Calu3 (cell line): ENCODE measurements at regions not wholly inside any gene's neighbourhood (a gene's known extent, or its start where the extent isn't known, plus 50 kb on each side); places are given as distances from the start of the nearest gene placed in this dataset.

ENCODE experiments used
- BruUV-seq: library from RNA; stranded (reverse); fragments of 400-500 nt; replicated peaks from 2 replicates; lab custom pipeline; 2021; lab: Mats Ljungman, UMichigan
- CTCF ChIA-PET: fragments of 300-600 bp; sonication (Branson Sonifier 250); formaldehyde crosslinking; loops from one replicate; lab custom pipeline; 2022; ENCODE audit warnings: antibody characterized with exemption; lab: Charles Lee
- DNase-seq: peaks from one replicate; pipeline ENCODE4 v3.0.0; 2022
- H3K27ac Mint-ChIP-seq: one replicate; pipeline ENCODE4 v1.8.0; 2022; ENCODE audit warnings: mixed read lengths; ENCODE audit not compliant: unreplicated experiment
- H3K27me3 Mint-ChIP-seq: one replicate; pipeline ENCODE4 v1.8.0; 2022; ENCODE audit warnings: mixed read lengths; ENCODE audit not compliant: unreplicated experiment
- H3K36me3 Mint-ChIP-seq: one replicate; pipeline ENCODE4 v1.8.0; 2022; ENCODE audit warnings: mild to moderate bottlenecking, moderate library complexity, mixed read lengths; ENCODE audit not compliant: insufficient read depth, unreplicated experiment
- H3K4me1 Mint-ChIP-seq: one replicate; pipeline ENCODE4 v1.8.0; 2022; ENCODE audit warnings: mild to moderate bottlenecking, low read depth, mixed read lengths; ENCODE audit not compliant: unreplicated experiment
- H3K4me3 Mint-ChIP-seq: one replicate; pipeline ENCODE4 v1.8.0; 2022; ENCODE audit warnings: mild to moderate bottlenecking, low read depth, moderate library complexity, mixed read lengths; ENCODE audit not compliant: unreplicated experiment
- H3K9me3 Mint-ChIP-seq: one replicate; pipeline ENCODE4 v1.8.0; 2022; ENCODE audit warnings: low read depth, mixed read lengths; ENCODE audit not compliant: unreplicated experiment
- CTCF ChIP-seq: fragments of 200-600 bp; IDR thresholded peaks from one replicate; pipeline ENCODE4 v1.8.0; 2022; ENCODE audit warnings: antibody characterized with exemption; ENCODE audit not compliant: unreplicated experiment
- intact Hi-C: fragments of 100-400 bp; cut with micrococcal nuclease; formaldehyde crosslinking; loops from one replicate; pipeline ENCODE4 v1.10.0; 2022; ENCODE audit not compliant: unreplicated experiment

DNA sequence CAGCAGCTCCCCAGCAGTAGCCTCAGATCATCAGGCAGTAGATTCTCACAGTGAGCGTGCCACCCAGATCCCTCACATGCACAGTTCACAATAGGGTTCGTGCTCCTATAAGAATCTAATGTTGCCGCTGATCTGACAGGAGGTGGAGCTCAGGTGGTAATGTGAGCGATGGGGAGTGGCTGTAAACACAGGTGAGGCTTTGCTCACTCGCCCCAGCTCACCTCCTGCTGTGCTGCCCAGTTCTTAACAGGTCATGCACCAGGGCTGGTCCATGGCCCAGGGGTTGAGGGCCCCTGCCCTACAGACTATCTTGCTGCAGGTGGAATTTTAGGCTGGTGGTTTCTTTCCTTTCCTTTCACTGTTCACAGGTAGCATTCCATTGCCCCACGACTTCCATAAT, 100.2 kb downstream of the MRPL36 start:
- Mint-ChIP-seq H3K9me3 (no peaks in the 10 kb centered on the region), H3K4me3 (no peak overlapping the region), H3K4me1 (no peaks in the 10 kb centered on the region), H3K27me3 (peaks cover 55% of the 10 kb centered on the region), H3K36me3 (no peaks in the 10 kb centered on the region), H3K27ac (no peak overlapping the region)
- no peak for TF ChIP-seq CTCF
- no peak for DNase-seq
- CTCF ChIA-PET, result no interaction called here
- no TSS peak for BruUV-seq
- intact Hi-C loops, result no loop called here

GRCh38 chr5:1698589-1699316, 100.9 kb downstream of the MRPL36 start:
- H3K4me3 Mint-ChIP-seq, result no peak overlapping the region
- no peak for DNase-seq
- H3K4me1 Mint-ChIP-seq, result no peaks in the 10 kb centered on the region
- peaks cover 49% of the 10 kb centered on the region for H3K27me3 Mint-ChIP-seq
- intact Hi-C loops, result no loop called here
- no peaks in the 10 kb centered on the region for H3K9me3 Mint-ChIP-seq
- no peak overlapping the region for H3K27ac Mint-ChIP-seq
- H3K36me3 Mint-ChIP-seq, result no peaks in the 10 kb centered on the region
- no TSS peak for BruUV-seq
- CTCF ChIA-PET, result no interaction called here
- TF ChIP-seq CTCF, result no peak

DNA sequence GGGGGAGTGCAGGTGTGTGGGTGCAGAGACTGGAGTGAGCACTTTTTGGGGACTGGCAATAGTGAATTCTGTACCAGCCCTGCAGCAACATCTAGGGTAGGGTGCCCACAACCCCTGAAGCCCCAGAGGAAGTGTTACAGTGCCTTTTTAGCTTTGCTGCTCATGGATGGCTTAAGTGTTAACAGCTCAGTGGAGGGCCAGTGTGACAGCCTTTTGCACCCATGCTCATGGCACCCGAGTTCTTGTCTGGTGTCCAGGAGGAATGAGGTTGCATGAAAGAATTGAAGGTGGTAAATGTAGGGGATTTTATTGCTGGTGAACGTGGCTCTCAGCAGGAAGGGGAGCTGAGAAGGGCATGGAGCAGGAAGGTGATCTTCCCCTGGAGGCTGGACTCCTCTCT, 107.3 kb downstream of the MRPL36 start:
- Mint-ChIP-seq H3K9me3 (no peaks in the 10 kb centered on the region), H3K36me3 (no peaks in the 10 kb centered on the region), H3K27ac (no peak overlapping the region), H3K27me3 (peaks cover 42% of the 10 kb centered on the region), H3K4me1 (no peaks in the 10 kb centered on the region), H3K4me3 (no peak overlapping the region)
- intact Hi-C loops, result no loop called here
- CTCF ChIA-PET, result no interaction called here
- no peak for DNase-seq
- BruUV-seq, result no TSS peak
- no peak for TF ChIP-seq CTCF

GRCh38 chr5:1687301-1687970, 112.2 kb downstream of the MRPL36 start:
- DNase-seq, result no peak
- H3K9me3 Mint-ChIP-seq, result no peaks in the 10 kb centered on the region
- H3K27ac Mint-ChIP-seq, result no peak overlapping the region
- no peaks in the 10 kb centered on the region for H3K36me3 Mint-ChIP-seq
- no peak for TF ChIP-seq CTCF
- H3K4me3 Mint-ChIP-seq, result no peak overlapping the region
- intact Hi-C loops, result no loop called here
- no TSS peak for BruUV-seq
- CTCF ChIA-PET, result no interaction called here
- peaks cover 53% of the 10 kb centered on the region for H3K27me3 Mint-ChIP-seq
- no peaks in the 10 kb centered on the region for H3K4me1 Mint-ChIP-seq
